Astrocyte of the spinal cord (primary cell): ENCODE measurements at regions not wholly inside any gene's neighbourhood (a gene's known extent, or its start where the extent isn't known, plus 50 kb on each side); places are given as distances from the start of the nearest gene placed in this dataset.

Experiments used
- DNase-seq: peaks from one replicate; pipeline ENCODE4 v3.0.0; 2011; ENCODE audit warnings: low read depth, low spot score
- H3K4me3 ChIP-seq: 2 replicates; pipeline ENCODE4 v1.5.1; 2011; ENCODE audit warnings: low read depth, mild to moderate bottlenecking, low read length, moderate library complexity
- in situ Hi-C: cut with HindIII; loops from 2 replicates; pipeline ENCODE4 v1.10.0; 2017; ENCODE audit warnings: low sequenced_read_pairs
- TF ChIP-seq, protein P1 (sequence below): IDR thresholded peaks from 2 replicates; pipeline ENCODE4 v1.5.1; 2012; ENCODE audit warnings: low read depth, mild to moderate bottlenecking, low read length, inconsistent platforms

DNA sequence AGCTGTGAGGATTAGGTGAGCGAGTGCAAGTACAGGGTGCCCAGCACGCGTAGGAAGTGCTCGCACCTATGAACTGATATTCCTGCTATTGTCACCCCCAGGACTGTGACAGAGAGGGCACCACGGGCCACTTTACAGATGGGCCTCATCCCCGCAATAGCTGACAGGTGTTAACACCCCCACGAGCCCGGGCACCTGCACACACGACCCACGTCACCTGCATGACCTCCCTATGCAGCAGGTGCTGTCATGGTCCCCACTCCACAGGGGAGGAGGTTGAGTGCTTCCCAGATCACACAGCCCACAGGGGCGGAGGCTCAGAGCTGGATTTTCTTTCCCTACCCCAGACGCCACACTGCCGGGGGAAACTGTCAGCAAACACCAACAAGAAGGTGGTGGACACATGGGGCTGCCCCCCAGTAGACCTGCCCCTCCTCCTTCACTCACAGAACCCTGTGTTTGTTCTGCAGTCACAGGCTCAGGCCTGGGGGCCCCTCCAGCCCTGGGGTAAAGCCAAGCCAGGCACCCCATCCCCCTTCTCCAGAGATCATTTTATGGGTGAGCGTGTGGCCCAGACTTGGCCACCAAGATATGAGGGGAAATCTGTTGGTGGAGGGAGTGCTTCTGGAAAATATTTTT lies 465.5 kb downstream of the MATN1 start:
- no peak for DNase-seq
- TF ChIP-seq, protein P1, sequence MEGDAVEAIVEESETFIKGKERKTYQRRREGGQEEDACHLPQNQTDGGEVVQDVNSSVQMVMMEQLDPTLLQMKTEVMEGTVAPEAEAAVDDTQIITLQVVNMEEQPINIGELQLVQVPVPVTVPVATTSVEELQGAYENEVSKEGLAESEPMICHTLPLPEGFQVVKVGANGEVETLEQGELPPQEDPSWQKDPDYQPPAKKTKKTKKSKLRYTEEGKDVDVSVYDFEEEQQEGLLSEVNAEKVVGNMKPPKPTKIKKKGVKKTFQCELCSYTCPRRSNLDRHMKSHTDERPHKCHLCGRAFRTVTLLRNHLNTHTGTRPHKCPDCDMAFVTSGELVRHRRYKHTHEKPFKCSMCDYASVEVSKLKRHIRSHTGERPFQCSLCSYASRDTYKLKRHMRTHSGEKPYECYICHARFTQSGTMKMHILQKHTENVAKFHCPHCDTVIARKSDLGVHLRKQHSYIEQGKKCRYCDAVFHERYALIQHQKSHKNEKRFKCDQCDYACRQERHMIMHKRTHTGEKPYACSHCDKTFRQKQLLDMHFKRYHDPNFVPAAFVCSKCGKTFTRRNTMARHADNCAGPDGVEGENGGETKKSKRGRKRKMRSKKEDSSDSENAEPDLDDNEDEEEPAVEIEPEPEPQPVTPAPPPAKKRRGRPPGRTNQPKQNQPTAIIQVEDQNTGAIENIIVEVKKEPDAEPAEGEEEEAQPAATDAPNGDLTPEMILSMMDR = no peak
- no peak overlapping the region for H3K4me3 ChIP-seq
- in situ Hi-C loops = no loop called here

DNA sequence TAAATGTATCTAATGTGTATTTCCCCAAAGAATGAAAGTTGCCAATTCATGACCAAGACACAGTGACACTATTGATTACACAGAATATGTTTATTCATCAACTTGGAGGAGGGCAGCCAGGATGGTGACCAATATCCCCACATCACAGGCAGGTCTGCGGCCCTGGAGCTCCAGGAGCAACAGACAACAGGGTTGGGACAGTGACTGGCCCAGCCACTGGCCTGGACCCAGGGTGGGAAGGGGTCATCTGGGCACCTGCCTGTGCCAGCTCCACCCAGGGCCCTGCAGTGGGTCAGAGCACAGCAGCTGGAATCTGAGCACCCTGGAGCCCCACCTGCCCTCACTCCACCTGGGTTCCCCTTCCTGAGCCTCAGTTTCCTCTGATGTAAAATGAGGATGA lies 466.1 kb downstream of the MATN1 start:
- H3K4me3 ChIP-seq = no peak overlapping the region
- DNase-seq = no peak
- TF ChIP-seq, protein P1 = no peak
- in situ Hi-C loops = no loop called here

DNA sequence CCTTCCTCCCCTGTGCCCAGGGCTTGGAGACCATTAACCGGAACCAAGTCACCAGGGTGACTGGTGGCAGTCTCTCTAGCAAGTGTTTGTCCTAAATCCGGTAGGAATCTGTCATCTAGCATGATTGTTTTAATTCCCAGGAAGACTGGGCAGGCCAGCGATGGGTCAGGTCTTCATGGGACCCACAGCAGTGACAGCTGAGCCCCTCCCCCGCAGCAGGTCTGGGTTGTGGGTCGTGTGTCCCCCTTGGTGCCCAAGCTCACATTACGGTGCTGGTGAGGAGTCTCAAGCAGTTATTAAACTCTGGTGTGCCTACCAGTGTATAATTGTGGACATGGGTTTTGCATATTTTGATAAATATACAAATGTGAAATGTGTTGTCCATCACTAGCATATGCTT lies 466.5 kb downstream of the MATN1 start:
- no peak for DNase-seq
- no peak overlapping the region for H3K4me3 ChIP-seq
- in situ Hi-C loops = no loop called here
- TF ChIP-seq, protein P1 = no peak

DNA sequence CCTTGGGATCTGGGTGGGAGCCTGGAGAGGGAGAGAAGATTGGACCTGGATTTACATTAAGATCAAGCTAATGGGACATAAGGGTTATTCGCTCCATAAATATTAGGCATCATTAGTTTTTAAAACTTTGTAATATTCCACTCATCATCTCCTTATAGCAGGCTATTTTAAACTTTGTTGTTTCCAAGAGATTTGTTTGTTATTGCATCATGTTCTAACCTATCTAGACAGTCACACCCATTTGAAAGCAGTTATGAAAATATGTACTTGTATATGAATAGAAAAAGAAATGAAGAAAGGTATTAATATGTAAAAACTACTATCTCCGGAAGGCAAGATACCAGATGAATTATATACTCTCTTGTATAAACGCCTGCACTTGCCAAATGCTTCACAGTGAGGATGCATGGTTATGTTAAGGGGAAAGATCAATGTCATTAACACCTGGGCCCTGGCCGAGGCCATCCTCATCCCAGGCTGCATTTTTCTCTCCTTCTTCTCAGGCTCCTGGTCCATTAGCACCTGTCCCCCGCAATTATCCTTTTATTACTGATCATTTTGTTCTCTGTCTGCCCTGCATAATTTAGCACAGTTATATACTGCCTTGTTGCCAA lies 468.2 kb downstream of the MATN1 start:
- TF ChIP-seq, protein P1 = no peak
- in situ Hi-C loops = no loop called here
- no peak for DNase-seq
- H3K4me3 ChIP-seq = no peak overlapping the region

DNA sequence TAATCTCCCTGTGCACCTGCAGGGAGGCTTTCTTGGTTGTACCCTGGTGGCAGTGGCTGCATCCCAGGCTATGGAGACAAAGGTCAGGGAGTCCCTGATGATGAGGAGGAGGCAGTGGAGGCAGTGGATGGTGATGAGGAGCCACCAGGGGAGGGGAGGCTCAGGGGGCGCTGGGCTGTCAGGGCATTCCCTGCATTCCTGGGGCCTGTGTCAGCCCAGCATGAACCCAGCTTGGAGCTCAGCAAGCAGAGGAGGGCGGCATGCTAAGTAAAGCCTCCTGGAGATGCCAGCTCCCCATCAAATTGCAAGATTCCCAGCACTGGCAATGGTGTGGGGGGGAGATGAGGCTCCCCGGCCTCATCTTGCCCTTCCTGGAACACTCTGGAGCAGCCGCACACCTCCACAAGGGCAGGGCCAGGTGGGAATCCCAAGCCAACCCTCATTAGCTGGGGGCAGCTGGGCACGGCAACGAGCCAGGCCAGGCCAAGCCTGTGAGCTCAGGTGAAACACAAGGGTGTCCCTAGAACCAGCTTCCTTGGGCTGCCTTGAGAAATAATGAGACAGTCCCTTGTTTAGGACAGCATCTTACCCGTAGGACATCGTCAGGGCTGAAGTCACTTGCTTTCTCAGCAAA lies 469.5 kb downstream of the MATN1 start:
- H3K4me3 ChIP-seq = no peak overlapping the region
- in situ Hi-C loops = no loop called here
- TF ChIP-seq, protein P1 = no peak
- no peak for DNase-seq

DNA sequence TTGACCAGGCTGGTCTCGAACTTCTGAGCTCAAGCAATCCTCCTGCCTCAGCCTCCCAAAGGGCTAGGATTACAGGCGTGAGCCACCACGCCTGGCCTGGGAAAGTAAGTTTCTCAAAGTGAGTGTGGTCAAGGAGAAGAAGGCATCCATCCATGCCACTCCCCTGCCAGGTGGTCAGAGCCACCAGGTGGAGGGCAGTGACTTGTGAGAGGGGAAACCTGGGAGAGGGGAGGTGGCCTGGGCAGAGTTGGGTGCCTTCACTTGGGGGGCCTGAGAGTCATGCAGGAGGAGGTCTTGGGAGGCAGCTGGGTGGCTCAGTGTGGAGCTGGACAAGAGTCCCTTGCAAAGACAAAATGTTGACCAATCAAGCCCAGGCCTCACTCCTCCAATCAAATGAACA lies 470.0 kb downstream of the MATN1 start:
- no peak overlapping the region for H3K4me3 ChIP-seq
- no peak for DNase-seq
- in situ Hi-C loops = no loop called here
- TF ChIP-seq, protein P1 = no peak
